Activated CD4-positive, alpha-beta T cell treated with anti-CD3 and anti-CD28 coated beads, Interleukin-2, amount 10 ng/mL, durations not matched to agents 7 days and 5 days (primary cell): ENCODE measurements at regions not wholly inside any gene's neighbourhood (a gene's known extent, or its start where the extent isn't known, plus 50 kb on each side); places are given as distances from the start of the nearest gene placed in this dataset.
"Not testable (repeated sequence)": the region's sequence is repeated elsewhere in the genome, so short reads cannot be mapped to it uniquely, and the experiment has no call there.

Experiments
- CTCF ChIA-PET: fragments of 350-600 bp; sonication (Branson Sonifier 250); formaldehyde crosslinking; loops from one replicate; lab custom pipeline; 2021; ENCODE audit warnings: antibody characterized with exemption; lab: Charles Lee
- POLR2A ChIA-PET: fragments of 350-600 bp; sonication (Branson Sonifier 250); formaldehyde crosslinking; loops from one replicate; lab custom pipeline; 2021; ENCODE audit warnings: antibody characterized with exemption; lab: Charles Lee
- DNase-seq: peaks from one replicate; pipeline ENCODE4 v3.0.0-alpha.2; 2020
- H3K27ac Mint-ChIP-seq: one replicate; pipeline ENCODE4 v1.8.0; 2021; ENCODE audit warnings: mild to moderate bottlenecking, moderate library complexity, mixed read lengths
- H3K27me3 Mint-ChIP-seq: one replicate; pipeline ENCODE4 v1.8.0; 2021; ENCODE audit warnings: mixed read lengths
- H3K36me3 Mint-ChIP-seq: one replicate; pipeline ENCODE4 v1.8.0; 2021; ENCODE audit warnings: low read depth, mixed read lengths
- H3K4me1 Mint-ChIP-seq: one replicate; pipeline ENCODE4 v1.8.0; 2021; ENCODE audit warnings: mixed read lengths
- H3K4me3 Mint-ChIP-seq: one replicate; pipeline ENCODE4 v1.8.0; 2021; ENCODE audit warnings: mild to moderate bottlenecking, moderate library complexity, mixed read lengths
- H3K9me3 Mint-ChIP-seq: one replicate; pipeline ENCODE4 v1.8.0; 2021; ENCODE audit warnings: mixed read lengths

DNA sequence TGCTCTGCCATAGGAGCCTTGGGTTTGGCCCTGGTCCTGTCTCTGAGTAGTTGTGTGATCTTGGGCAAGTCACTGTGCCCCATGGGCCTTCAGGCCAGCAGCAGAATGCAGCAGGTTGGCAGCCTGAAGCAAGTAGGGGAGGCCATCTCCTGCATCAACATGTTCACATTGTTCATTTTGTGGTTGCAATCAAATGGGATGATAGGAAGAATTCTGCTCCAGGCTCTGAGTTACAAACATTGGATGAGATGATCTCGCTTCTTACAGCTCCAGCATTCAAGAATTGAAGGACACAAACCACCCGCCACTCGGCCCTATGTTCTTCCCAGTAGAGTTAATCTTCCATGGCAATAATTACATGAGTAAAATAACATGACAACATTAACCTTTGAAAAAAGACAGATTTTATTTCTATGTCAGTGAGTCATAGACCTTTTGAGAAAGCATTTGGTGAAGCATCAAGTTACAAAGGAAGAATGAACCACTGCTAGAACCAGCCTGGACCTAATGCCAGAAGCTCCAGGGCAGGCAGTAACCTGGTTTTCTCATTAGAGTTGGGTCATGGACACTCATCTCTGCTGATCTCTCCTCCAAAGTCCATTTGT is 308.3 kb upstream of the NCAM1 start:
- no peaks in the 10 kb centered on the region for H3K4me1 Mint-ChIP-seq
- POLR2A ChIA-PET, result no interaction called here

DNA sequence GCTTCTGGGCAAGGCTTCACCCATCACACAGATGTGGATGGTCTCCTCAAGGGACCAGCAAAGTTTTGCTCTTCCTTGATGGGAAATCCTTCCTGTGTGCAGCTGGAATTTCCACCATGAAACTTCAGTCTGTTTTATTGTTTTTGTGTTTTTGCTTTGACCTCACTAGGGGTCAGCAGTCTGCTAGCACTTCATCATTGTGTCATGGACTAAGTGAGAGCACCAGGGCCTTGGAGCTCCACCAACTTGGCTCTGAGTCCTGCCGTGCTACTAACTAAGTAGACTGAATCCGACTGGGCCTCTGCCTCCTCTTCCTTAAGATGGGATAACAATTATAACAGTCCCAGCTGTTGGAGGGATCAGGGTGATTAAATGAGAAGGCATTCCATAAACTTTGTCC is 305.8 kb upstream of the NCAM1 start:
- no peaks in the 10 kb centered on the region for H3K36me3 Mint-ChIP-seq
- H3K27me3 Mint-ChIP-seq, result peaks cover 3% of the 10 kb centered on the region
- H3K27ac Mint-ChIP-seq, result no peak overlapping the region
- CTCF ChIA-PET, result interaction anchor here (1.3 kb wide), 1 partner anchor 10 kb away, joined by 3 read pairs; no protein-coding TSS in a partner anchor
- DNase-seq, result no peak
- H3K4me1 Mint-ChIP-seq, result no peaks in the 10 kb centered on the region
- no peak overlapping the region for H3K4me3 Mint-ChIP-seq
- POLR2A ChIA-PET, result no interaction called here
- no peaks in the 10 kb centered on the region for H3K9me3 Mint-ChIP-seq

More for the DNA sequence above, 308.3 kb upstream of the NCAM1 start:
- peaks cover 2% of the 10 kb centered on the region for H3K27me3 Mint-ChIP-seq
- no peaks in the 10 kb centered on the region for H3K9me3 Mint-ChIP-seq
- H3K4me3 Mint-ChIP-seq, result no peak overlapping the region
- CTCF ChIA-PET, result interaction anchor here (0.6 kb wide), 1 partner anchor 180 kb away, joined by 3 read pairs; no protein-coding TSS in a partner anchor
- no peak overlapping the region for H3K27ac Mint-ChIP-seq
- no peak for DNase-seq
- H3K36me3 Mint-ChIP-seq, result no peaks in the 10 kb centered on the region

DNA sequence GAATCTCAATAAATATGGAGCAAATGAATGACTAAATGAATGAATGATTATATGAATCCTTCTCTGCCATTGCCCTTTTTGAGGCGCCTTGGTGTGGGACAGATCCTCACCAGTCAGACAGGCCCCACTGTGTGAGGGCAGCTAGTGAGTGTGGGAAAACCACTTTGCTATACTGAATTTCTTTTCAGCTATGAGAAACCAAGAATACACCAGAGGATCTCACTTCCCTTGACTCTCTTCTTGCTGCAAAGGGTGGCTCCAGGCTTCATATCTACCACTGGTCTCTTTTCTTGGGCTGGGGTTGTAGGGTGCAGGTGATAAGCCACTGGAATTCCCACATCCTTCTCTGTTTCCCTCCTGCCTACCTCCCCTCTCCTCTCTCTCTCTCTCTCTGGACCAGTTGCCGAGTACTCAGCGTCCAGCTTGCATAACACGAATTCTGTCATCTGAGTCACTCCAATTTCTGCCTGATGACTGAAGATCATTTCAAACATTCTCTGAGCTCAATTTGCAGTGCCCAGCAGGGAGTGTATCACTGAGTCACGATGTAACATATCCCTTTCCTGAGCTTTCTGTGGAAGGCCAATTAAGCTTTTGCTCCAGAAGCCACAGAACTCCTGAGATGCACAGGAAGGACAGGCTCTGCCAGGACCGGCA is 304.3 kb upstream of the NCAM1 start:
- Mint-ChIP-seq H3K27me3 (peaks cover 3% of the 10 kb centered on the region), H3K27ac (no peak overlapping the region), H3K36me3 (no peaks in the 10 kb centered on the region), H3K4me1 (no peaks in the 10 kb centered on the region), H3K9me3 (no peaks in the 10 kb centered on the region), H3K4me3 (no peak overlapping the region)
- ChIA-PET POLR2A (no interaction called here), CTCF (no interaction called here)
- no peak for DNase-seq

DNA sequence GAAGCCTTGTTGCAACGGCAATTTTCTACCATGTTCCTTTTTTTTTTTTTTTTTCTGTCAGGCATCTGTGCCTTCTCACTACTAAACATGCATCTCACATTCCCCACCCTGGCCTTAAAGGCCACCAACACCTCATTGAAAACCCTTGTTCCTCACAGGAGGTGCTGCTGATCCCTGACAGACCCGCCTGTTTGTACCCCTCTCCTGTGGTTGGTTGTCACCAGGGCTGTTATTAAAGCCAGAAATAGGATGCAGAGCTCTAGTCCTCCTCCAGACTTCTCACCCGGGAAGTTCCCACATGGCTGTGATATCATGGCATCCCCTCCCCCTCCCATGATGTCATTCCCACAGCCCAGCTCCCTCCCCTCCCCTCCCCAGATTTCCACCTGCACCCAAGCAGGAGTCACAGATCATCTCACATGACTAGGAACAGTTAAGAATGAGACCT is 302.8 kb upstream of the NCAM1 start:
- Mint-ChIP-seq H3K4me3 (no peak overlapping the region), H3K27ac (no peak overlapping the region), H3K27me3 (peaks cover 3% of the 10 kb centered on the region), H3K9me3 (no peaks in the 10 kb centered on the region), H3K36me3 (no peaks in the 10 kb centered on the region), H3K4me1 (no peaks in the 10 kb centered on the region)
- ChIA-PET CTCF (no interaction called here), POLR2A (no interaction called here)
- no peak for DNase-seq

DNA sequence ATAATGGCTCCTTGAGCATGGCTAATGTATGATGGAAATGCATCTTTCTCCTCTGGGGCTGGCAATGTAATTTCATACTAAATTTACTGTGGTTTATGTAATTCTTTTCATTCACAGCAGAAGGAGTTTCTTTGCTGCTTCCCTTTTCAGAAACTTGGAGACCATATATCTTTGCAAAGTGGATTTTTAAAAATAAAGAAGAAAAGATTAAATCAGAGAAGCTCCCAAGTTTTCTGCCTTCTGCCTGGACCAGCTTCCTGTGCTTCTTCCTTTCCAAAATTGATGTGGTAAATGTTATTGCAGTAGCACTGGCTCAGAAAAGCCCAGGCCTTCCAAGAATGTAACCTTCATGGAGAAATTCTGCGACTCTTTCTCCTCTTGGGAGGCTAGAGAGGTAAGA is 300.1 kb upstream of the NCAM1 start:
- Mint-ChIP-seq H3K4me3 (no peak overlapping the region), H3K4me1 (no peaks in the 10 kb centered on the region), H3K9me3 (no peaks in the 10 kb centered on the region), H3K27me3 (peaks cover 3% of the 10 kb centered on the region), H3K27ac (no peak overlapping the region), H3K36me3 (no peaks in the 10 kb centered on the region)
- no peak for DNase-seq
- CTCF ChIA-PET, result no interaction called here
- POLR2A ChIA-PET, result no interaction called here

DNA sequence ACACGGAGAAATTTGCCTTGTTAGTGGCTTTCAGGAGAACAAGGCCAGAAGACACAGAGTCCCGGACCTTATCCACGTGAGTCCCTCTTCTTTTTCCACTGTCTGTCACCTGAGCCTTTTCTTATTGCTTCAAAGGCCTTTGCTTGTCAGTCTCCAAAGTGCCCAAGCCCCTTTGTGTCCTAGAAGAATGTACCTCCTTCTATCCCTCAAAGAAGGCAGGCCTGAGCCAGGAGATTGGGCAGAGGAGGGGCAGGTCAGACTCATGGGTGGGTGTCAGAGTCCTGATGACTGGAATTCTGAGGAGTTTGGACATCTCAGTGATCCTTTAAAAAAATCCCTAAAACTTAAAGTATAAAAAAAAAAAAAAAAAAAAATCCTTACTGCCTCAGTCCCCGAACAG is 299.6 kb upstream of the NCAM1 start:
- Mint-ChIP-seq H3K27me3 (peaks cover 3% of the 10 kb centered on the region), H3K9me3 (no peaks in the 10 kb centered on the region), H3K27ac (no peak overlapping the region), H3K4me1 (no peaks in the 10 kb centered on the region), H3K36me3 (no peaks in the 10 kb centered on the region), H3K4me3 (no peak overlapping the region)
- no peak for DNase-seq
- POLR2A ChIA-PET, result no interaction called here
- CTCF ChIA-PET, result no interaction called here

DNA sequence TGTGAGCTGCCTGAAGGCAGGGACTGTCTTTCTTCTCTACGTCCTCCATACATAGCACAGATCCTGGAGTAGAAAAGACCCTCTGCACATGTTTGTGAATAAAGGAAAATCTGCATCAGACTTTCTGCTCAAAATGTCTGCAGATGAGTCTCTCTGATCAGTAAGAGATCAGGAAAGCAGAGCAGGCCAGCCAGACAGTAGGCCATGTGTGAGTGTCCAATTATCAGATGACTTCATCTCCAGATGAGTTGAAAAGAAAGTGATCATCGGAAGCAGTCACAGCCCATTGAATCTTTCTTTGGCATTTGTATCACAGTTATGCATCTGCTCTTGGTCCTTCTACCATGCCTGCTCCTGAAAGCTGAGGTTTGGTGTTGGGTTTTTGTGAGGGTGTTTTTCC is 298.7 kb upstream of the NCAM1 start:
- H3K4me3 Mint-ChIP-seq, result no peak overlapping the region
- CTCF ChIA-PET, result no interaction called here

DNA sequence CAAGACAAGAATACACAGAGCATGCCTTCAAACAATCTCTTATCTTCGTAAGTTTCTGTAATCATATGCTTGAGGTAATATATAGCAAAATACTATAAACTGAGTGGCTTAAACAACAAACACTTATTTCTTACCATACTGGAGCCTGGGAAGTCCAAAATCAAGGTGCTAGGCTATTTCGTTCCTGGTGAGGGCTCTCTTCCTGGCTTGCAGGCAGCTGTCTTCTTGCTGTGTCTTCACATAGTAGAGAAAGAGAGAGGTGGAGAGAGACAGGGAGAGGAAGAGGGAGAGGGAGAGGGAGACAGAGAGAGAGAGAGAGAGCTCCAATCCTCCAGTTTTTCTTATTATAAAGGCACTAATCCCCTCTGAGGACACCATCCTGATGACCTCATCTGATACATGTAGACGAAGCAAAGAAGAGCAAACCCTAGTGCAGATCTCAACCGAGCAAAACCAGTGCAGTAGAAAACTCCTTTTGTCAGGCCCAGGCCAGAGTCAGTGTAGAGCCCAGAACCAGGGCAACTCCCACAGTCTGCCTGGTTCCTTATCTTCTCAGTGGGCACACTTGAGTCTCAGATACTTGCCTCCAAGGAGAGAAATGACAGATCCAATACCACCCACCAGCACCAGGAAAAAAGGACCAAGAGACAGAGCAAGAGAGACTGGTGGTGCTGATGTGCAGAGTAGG is 297.1 kb upstream of the NCAM1 start:
- Mint-ChIP-seq H3K4me3 (no peak overlapping the region), H3K27ac (no peak overlapping the region), H3K9me3 (no peaks in the 10 kb centered on the region), H3K36me3 (no peaks in the 10 kb centered on the region), H3K27me3 (no peaks in the 10 kb centered on the region), H3K4me1 (no peaks in the 10 kb centered on the region)
- no peak for DNase-seq
- ChIA-PET CTCF (no interaction called here), POLR2A (no interaction called here)

More for the DNA sequence above, 298.7 kb upstream of the NCAM1 start:
- Mint-ChIP-seq H3K27ac (no peak overlapping the region), H3K27me3 (peaks cover 3% of the 10 kb centered on the region), H3K4me1 (no peaks in the 10 kb centered on the region), H3K36me3 (no peaks in the 10 kb centered on the region), H3K9me3 (no peaks in the 10 kb centered on the region)
- DNase-seq, result no peak
- POLR2A ChIA-PET, result no interaction called here

DNA sequence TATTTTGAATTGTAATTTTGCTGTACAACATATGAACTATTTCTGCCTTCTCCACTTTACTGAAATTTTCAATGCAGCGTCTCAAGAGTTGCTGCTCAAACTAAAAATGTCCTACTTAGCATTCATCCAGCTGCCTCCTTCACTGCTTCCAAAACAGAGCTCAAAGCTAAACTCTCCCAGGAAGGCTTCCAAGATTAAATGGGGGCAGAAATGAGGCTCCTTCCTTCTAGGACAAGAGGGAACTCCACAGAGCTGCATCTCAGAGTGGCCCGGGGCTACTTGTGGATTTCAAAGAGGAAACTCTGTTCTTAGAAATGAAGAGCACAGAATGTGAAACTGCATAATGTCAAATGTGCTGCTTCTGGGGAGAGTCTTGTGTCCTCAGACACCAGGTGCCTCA is 295.9 kb upstream of the NCAM1 start:
- H3K9me3 Mint-ChIP-seq, result no peaks in the 10 kb centered on the region
- H3K4me3 Mint-ChIP-seq, result no peak overlapping the region
- CTCF ChIA-PET, result interaction anchor here (1.3 kb wide), 1 partner anchor 10 kb away, joined by 3 read pairs; no protein-coding TSS in a partner anchor
- POLR2A ChIA-PET, result no interaction called here
- no peaks in the 10 kb centered on the region for H3K36me3 Mint-ChIP-seq
- H3K27ac Mint-ChIP-seq, result no peak overlapping the region
- H3K4me1 Mint-ChIP-seq, result no peaks in the 10 kb centered on the region
- no peak for DNase-seq
- H3K27me3 Mint-ChIP-seq, result no peaks in the 10 kb centered on the region

DNA sequence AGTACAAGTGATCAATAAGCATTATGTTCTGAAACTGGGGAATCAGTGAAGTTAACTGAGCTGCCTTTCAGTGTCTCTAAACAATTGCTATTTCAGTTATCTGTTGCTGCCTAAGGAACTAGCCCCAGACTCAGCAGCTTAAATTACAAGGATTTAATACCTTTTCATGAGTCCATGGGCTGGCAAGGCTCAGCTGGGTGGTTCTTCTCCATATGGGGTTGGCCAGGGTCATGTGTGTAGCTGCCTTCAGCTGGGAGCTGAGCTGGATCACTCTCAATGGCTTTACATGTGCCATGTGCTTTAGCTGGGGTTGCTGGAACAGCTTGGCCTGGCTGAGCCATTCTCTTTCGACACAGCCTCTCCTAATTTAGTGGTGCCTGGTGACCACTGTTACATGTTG is 295.0 kb upstream of the NCAM1 start:
- Mint-ChIP-seq H3K27ac (no peak overlapping the region), H3K9me3 (no peaks in the 10 kb centered on the region), H3K4me3 (no peak overlapping the region), H3K27me3 (no peaks in the 10 kb centered on the region), H3K4me1 (no peaks in the 10 kb centered on the region), H3K36me3 (no peaks in the 10 kb centered on the region)
- DNase-seq, result no peak
- CTCF ChIA-PET, result interaction anchor here (1.3 kb wide), 1 partner anchor 11 kb away, joined by 3 read pairs; no protein-coding TSS in a partner anchor
- POLR2A ChIA-PET, result no interaction called here

DNA sequence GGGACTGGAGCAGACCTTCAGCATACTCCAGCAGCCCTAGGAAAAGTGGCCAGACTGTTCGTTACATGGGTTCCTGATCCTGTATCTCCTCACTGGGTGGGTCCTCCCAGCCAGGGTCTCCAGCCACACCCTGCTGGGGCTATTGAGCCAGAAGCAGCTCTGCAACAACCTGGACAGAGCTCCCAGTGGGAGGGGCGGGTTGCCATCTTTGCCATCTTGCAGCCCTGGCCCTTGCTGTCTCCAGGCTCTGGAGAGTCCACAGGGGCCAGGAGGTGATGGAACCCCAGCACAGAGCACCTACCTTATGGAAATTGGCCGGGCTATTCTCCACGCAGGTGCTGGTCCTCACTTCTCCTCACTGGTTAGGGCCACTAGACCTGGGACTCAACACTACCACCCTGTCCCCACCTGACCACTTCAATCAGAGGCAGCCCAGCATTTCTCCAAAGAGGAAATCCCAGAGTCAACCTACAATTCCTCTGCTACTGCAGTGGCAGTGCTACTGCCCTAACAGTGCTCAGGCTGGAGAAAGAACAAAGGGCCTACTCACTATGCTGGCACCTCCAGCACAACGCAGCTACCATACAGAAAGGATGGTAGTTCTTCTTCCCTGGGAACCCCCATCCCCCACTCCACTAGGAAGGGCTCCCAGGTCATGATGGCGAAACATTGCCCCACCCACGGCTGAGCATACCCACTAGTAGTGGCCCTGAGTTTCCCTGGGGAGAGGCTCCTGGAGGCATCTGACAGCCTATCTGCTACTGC is 290.2 kb upstream of the NCAM1 start:
- no peaks in the 10 kb centered on the region for H3K4me1 Mint-ChIP-seq
- ChIA-PET CTCF (no interaction called here), POLR2A (no interaction called here)
- no peak overlapping the region for H3K27ac Mint-ChIP-seq
- no peaks in the 10 kb centered on the region for H3K9me3 Mint-ChIP-seq
- H3K36me3 Mint-ChIP-seq, result no peaks in the 10 kb centered on the region
- no peak overlapping the region for H3K4me3 Mint-ChIP-seq
- peaks cover 16% of the 10 kb centered on the region for H3K27me3 Mint-ChIP-seq
- DNase-seq, result no peak

DNA sequence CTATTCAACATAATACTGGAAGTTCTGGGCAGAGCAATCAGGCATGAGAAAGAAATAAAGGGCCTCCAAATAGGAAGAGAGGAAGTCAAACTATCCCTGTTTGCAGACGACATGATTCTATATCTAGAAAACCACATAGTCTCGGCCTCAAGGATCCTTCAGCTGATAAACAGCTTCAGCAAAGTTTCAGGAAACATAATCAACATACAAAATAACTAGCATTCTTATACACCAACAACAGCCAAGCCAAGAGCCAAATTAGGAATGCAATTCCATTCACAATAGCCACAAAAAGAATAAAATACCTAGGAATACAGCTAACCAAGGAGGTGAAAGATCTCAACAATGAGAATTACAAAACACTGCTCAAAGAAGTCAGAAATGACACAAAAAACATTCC is 287.8 kb upstream of the NCAM1 start:
- H3K27me3 Mint-ChIP-seq, result peaks cover 16% of the 10 kb centered on the region
- H3K27ac Mint-ChIP-seq, H3K9me3 Mint-ChIP-seq, DNase-seq, H3K4me1 Mint-ChIP-seq, POLR2A ChIA-PET, CTCF ChIA-PET, H3K36me3 Mint-ChIP-seq, H3K4me3 Mint-ChIP-seq: not testable (repeated sequence)

DNA sequence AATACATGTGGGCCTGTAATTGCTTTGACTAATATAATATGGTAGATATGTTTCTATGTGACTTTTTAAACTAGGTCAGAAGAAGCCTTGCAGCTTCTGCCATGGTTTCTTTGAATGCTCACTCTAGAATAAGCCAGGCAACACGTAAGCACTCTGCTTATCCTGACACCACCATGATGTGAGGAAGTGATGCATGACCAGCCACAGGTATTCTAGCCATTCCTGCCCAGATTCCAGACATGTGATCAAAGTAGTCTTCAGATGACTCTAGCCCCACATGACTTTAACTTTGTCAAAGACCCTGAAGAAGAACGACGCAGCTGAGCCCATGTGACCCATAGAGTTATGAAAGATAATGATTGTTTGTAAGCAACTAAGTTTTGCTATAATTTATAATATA is 276.1 kb upstream of the NCAM1 start:
- Mint-ChIP-seq H3K9me3 (no peaks in the 10 kb centered on the region), H3K4me3 (no peak overlapping the region)
- no peak for DNase-seq

More for the DNA sequence above, 276.1 kb upstream of the NCAM1 start:
- Mint-ChIP-seq H3K27me3 (peaks cover 3% of the 10 kb centered on the region), H3K4me1 (no peaks in the 10 kb centered on the region), H3K36me3 (no peaks in the 10 kb centered on the region), H3K27ac (no peak overlapping the region)
- POLR2A ChIA-PET, result no interaction called here
- CTCF ChIA-PET, result no interaction called here
